SU-DHL-6 (cell line): ENCODE measurements at regions not wholly inside any gene's neighbourhood (a gene's known extent, or its start where the extent isn't known, plus 50 kb on each side); places are given as distances from the start of the nearest gene placed in this dataset.

Experiments used
- H2AFZ ChIP-seq: fragments of 200-600 bp; sonication (generic); 2 replicates; pipeline ENCODE4 v1.6.1; 2014; ENCODE audit warnings: low read depth, mild to moderate bottlenecking, moderate library complexity, mixed read lengths, antibody characterized with exemption, low read length; ENCODE audit not compliant: severe bottlenecking
- H3F3A ChIP-seq: fragments of 200-600 bp; shearing (Covaris generic); 2 replicates; pipeline ENCODE4 v1.6.0; 2016; ENCODE audit warnings: antibody characterized with exemption, mild to moderate bottlenecking; ENCODE audit not compliant: insufficient read depth
- H3K27ac ChIP-seq: fragments of 200-600 bp; sonication (generic); 2 replicates; pipeline ENCODE4 v1.5.1; 2016; ENCODE audit warnings: low read depth, mild to moderate bottlenecking, low read length, moderate library complexity, mixed read lengths
- H3K27me3 ChIP-seq: fragments of 200-600 bp; sonication (generic), shearing (Covaris generic); 2 replicates; pipeline ENCODE4 v1.6.0; 2014; ENCODE audit warnings: mild to moderate bottlenecking, low read length
- H3K36me3 ChIP-seq: fragments of 200-600 bp; sonication (generic); 2 replicates; pipeline ENCODE4 v1.6.1; 2014; ENCODE audit warnings: mild to moderate bottlenecking, low read length, mixed read lengths
- H3K4me2 ChIP-seq: fragments of 300-600, 200-600 bp; shearing (Covaris generic), sonication (generic); 2 replicates; pipeline ENCODE4 v1.6.0; 2014; ENCODE audit warnings: low read length, low read depth, mild to moderate bottlenecking; ENCODE audit not compliant: poor library complexity, severe bottlenecking
- H3K4me3 ChIP-seq: fragments of 200-600 bp; sonication (generic); 2 replicates; pipeline ENCODE4 v1.5.1; 2014; ENCODE audit warnings: antibody characterized with exemption, low read length, mild to moderate bottlenecking, mixed read lengths; ENCODE audit not compliant: insufficient read depth, poor library complexity, severe bottlenecking
- H3K79me2 ChIP-seq: fragments of 200-600 bp; sonication (generic); 2 replicates; pipeline ENCODE4 v1.6.1; 2014; ENCODE audit warnings: mild to moderate bottlenecking, low read length, moderate library complexity; ENCODE audit not compliant: insufficient read depth
- H3K9ac ChIP-seq: fragments of 200-600 bp; sonication (generic); 2 replicates; pipeline ENCODE4 v1.7.0; 2014; ENCODE audit warnings: mild to moderate bottlenecking, low read length
- H3K9me2 ChIP-seq: fragments of 200-600 bp; sonication (generic); replicated peaks from 2 replicates; pipeline ENCODE4 v1.6.1; 2014; ENCODE audit warnings: low read length; ENCODE audit not compliant: insufficient read depth
- H3K9me3 ChIP-seq: fragments of 200-600 bp; sonication (generic); 2 replicates; pipeline ENCODE4 v1.6.1; 2014; ENCODE audit warnings: low read length, mixed read lengths; ENCODE audit not compliant: insufficient read depth
- H4K20me1 ChIP-seq: fragments of 200-600 bp; sonication (generic); 2 replicates; pipeline ENCODE4 v1.6.1; 2014; ENCODE audit warnings: low read depth, mild to moderate bottlenecking, antibody characterized with exemption, low read length, moderate library complexity, mixed read lengths
- CTCF ChIP-seq: fragments of 200-600 bp; sonication (generic); IDR thresholded peaks from one replicate; pipeline ENCODE4 v1.5.1; 2017; ENCODE audit warnings: antibody characterized with exemption, mild to moderate bottlenecking, low read length, moderate library complexity; ENCODE audit not compliant: insufficient read depth, poor library complexity, severe bottlenecking
- EZH2phosphoT487 ChIP-seq: fragments of 200-600 bp; sonication (generic), shearing (Covaris generic); conservative IDR thresholded peaks from 2 replicates; pipeline ENCODE4 v1.6.1; 2018; ENCODE audit warnings: mild to moderate bottlenecking, antibody characterized with exemption, low read length, moderate library complexity, mixed read lengths

GRCh38 chr14:58951143-58951542, 237.3 kb upstream of the DAAM1 start:
- H3K4me3 ChIP-seq = no peak overlapping the region
- H3K4me2 ChIP-seq = no peak overlapping the region

GRCh38 chr14:58954052-58954451, 234.4 kb upstream of the DAAM1 start:
- Histone ChIP-seq H3K79me2 (no peaks in the 10 kb centered on the region), H3K9ac (no peak overlapping the region), H4K20me1 (no peaks in the 10 kb centered on the region), H3K4me3 (no peak overlapping the region), H3F3A (no peaks in the 10 kb centered on the region), H3K27me3 (no peaks in the 10 kb centered on the region), H3K9me3 (no peaks in the 10 kb centered on the region), H3K27ac (no peak overlapping the region), H3K9me2 (no peaks in the 10 kb centered on the region), H3K4me2 (no peak overlapping the region), H3K36me3 (no peaks in the 10 kb centered on the region), H2AFZ (no peak overlapping the region)
- TF ChIP-seq CTCF = no peak
- TF ChIP-seq EZH2phosphoT487 = no peak

More at GRCh38 chr14:58951143-58951542, 237.3 kb upstream of the DAAM1 start:
- Histone ChIP-seq H3F3A (no peaks in the 10 kb centered on the region), H2AFZ (no peak overlapping the region), H3K27ac (no peak overlapping the region), H3K9me3 (no peaks in the 10 kb centered on the region), H4K20me1 (no peaks in the 10 kb centered on the region), H3K27me3 (no peaks in the 10 kb centered on the region), H3K9me2 (no peaks in the 10 kb centered on the region), H3K9ac (no peak overlapping the region), H3K79me2 (no peaks in the 10 kb centered on the region), H3K36me3 (no peaks in the 10 kb centered on the region)
- TF ChIP-seq EZH2phosphoT487 (no peak), CTCF (no peak)

- no peak overlapping the region for H3K4me3 ChIP-seq
- H3K36me3 ChIP-seq = no peaks in the 10 kb centered on the region
- no peak overlapping the region for H3K4me2 ChIP-seq
- H4K20me1 ChIP-seq = no peaks in the 10 kb centered on the region
- H2AFZ ChIP-seq = no peak overlapping the region
- no peaks in the 10 kb centered on the region for H3K27me3 ChIP-seq
- H3K27ac ChIP-seq = no peak overlapping the region
- no peaks in the 10 kb centered on the region for H3F3A ChIP-seq
- no peaks in the 10 kb centered on the region for H3K9me2 ChIP-seq
- H3K9ac ChIP-seq = no peak overlapping the region
- no peaks in the 10 kb centered on the region for H3K79me2 ChIP-seq
- no peaks in the 10 kb centered on the region for H3K9me3 ChIP-seq
- TF ChIP-seq EZH2phosphoT487 (no peak), CTCF (no peak)
Observed at GRCh38 chr14:58954901-58955861, 233.3 kb upstream of the DAAM1 start.
